Epithelial cell of proximal tubule (primary cell): ENCODE measurements at regions not wholly inside any gene's neighbourhood (a gene's known extent, or its start where the extent isn't known, plus 50 kb on each side); places are given as distances from the start of the nearest gene placed in this dataset.
"Not testable (repeated sequence)": the region's sequence is repeated elsewhere in the genome, so short reads cannot be mapped to it uniquely, and the experiment has no call there.

Experiments used
- DNase-seq: peaks from one replicate; pipeline ENCODE4 v3.0.0-alpha.2; 2011; ENCODE audit warnings: low read depth
- H3K4me3 ChIP-seq: 2 replicates; pipeline ENCODE4 v1.5.1; 2011; ENCODE audit warnings: low read depth, mild to moderate bottlenecking, low read length
- CTCF ChIP-seq: conservative IDR thresholded peaks from 2 replicates; pipeline ENCODE4 v1.5.1; 2012; ENCODE audit warnings: low read depth, mild to moderate bottlenecking, low read length

- DNase-seq: no peak
- TF ChIP-seq CTCF: no peak
- H3K4me3 ChIP-seq: no peak overlapping the region
These were observed 213.9 kb downstream of the TBC1D2B start for GRCh38 chr15:77863491-77864105.

- no peak for DNase-seq
- no peak for TF ChIP-seq CTCF
- no peak overlapping the region for H3K4me3 ChIP-seq
These were observed 214.8 kb downstream of the TBC1D2B start for GRCh38 chr15:77862651-77863104.

- DNase-seq, H3K4me3 ChIP-seq: not testable (repeated sequence)
These were observed 215.4 kb downstream of the TBC1D2B start for GRCh38 chr15:77861997-77862635.

GRCh38 chr15:77860071-77860691 is 217.3 kb downstream of the TBC1D2B start:
- TF ChIP-seq CTCF: no peak
- H3K4me3 ChIP-seq: no peak overlapping the region
- DNase-seq: no peak

- no peak for TF ChIP-seq CTCF
- H3K4me3 ChIP-seq: no peak overlapping the region
- DNase-seq: no peak
These were observed 217.9 kb downstream of the TBC1D2B start for GRCh38 chr15:77859491-77860060.

- TF ChIP-seq CTCF: no peak
- no peak for DNase-seq
- no peak overlapping the region for H3K4me3 ChIP-seq
These were observed 218.6 kb downstream of the TBC1D2B start for GRCh38 chr15:77858792-77859490.

- no peak overlapping the region for H3K4me3 ChIP-seq
- no peak for DNase-seq
- TF ChIP-seq CTCF: no peak
These were observed 220.1 kb downstream of the TBC1D2B start for GRCh38 chr15:77857419-77857818.
